Testis (tissue), 2 donors: ENCODE measurements at regions not wholly inside any gene's neighbourhood (a gene's known extent, or its start where the extent isn't known, plus 50 kb on each side); places are given as distances from the start of the nearest gene placed in this dataset.

Experiments
- CTCF ChIP-seq, 3 experiments: fragments of 450-650 bp in 2 of 3; fragments of 200-600 bp in 1 of 3; sonication (generic) in 1 of 3; IDR thresholded peaks; one replicate each; pipeline ENCODE4 v1.5.1; 2016 to 2019; ENCODE audit warnings: antibody characterized with exemption in 3 of 3, mild to moderate bottlenecking in 2 of 3, moderate library complexity in 1 of 3
- POLR2A ChIP-seq: fragments of 450-650 bp; IDR thresholded peaks from one replicate; pipeline ENCODE4 v1.6.1; 2017; ENCODE audit warnings: antibody characterized with exemption, mild to moderate bottlenecking, moderate library complexity

- TF ChIP-seq CTCF (IDR thresholded peaks at IDR 0.05) (no peak), POLR2A (no peak)
Measured at GRCh38 chr20:53843645-53844044, 226.7 kb downstream of the BCAS1 start.
